Uterus (tissue), 2 donors: ENCODE measurements at regions not wholly inside any gene's neighbourhood (a gene's known extent, or its start where the extent isn't known, plus 50 kb on each side); places are given as distances from the start of the nearest gene placed in this dataset.

Source experiments
- CTCF ChIP-seq, 4 experiments: fragments of 200-600 bp in 2 of 4; fragments of 450-650 bp in 2 of 4; sonication (generic) in 2 of 4; IDR thresholded peaks; one replicate each; pipeline ENCODE4 v1.5.1; 2016 to 2019; ENCODE audit warnings: antibody characterized with exemption in 4 of 4, mild to moderate bottlenecking in 2 of 4, moderate library complexity in 1 of 4
- POLR2A ChIP-seq, 2 donors: fragments of 450-650 bp; IDR thresholded peaks; one replicate each; pipeline ENCODE4 v1.6.1; 2016; ENCODE audit warnings: antibody characterized with exemption in 2 of 2, mild to moderate bottlenecking in 1 of 2, moderate library complexity in 1 of 2

GRCh38 chr3:159605776-159606175 is 382.9 kb upstream of the IL12A start:
- TF ChIP-seq CTCF (IDR thresholded peaks at IDR 0.05), result no peak
- no peak for TF ChIP-seq POLR2A (IDR thresholded peaks at IDR 0.05)
